ENCODE measurements at regions not wholly inside any gene's neighbourhood (a gene's known extent, or its start where the extent isn't known, plus 50 kb on each side); places are given as distances from the start of the nearest gene placed in this dataset.
"Not testable (repeated sequence)": the region's sequence is repeated elsewhere in the genome, so short reads cannot be mapped to it uniquely, and the experiment has no call there.

DNA sequence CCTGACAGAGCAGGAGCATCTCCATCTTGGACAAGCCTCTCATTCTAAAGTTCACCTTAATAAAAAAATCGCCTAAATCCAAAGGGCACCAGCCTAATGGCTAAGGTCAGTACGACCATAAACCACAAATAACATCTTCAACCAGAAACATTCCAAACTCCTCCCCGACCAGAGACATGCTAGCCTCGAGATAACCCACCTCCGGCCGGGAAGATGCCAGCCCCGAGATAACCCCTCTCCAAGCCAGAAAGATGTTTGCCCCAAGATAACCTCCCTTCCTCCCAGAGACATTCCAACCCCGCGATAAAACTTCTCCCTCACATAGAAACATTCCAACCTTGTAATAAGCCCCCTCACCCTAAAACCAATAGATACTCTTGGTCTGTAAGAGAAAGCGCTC lies 86.8 kb upstream of the PKP2 start:
- H3K9me3 ChIP-seq (replicated peaks in 1 of 11) = no peaks in the 10 kb centered on the region; a peak in 2 of 22 replicates
- TF ChIP-seq Cebpa-rat (IDR thresholded peaks at IDR 0.05) = no peak

DNA sequence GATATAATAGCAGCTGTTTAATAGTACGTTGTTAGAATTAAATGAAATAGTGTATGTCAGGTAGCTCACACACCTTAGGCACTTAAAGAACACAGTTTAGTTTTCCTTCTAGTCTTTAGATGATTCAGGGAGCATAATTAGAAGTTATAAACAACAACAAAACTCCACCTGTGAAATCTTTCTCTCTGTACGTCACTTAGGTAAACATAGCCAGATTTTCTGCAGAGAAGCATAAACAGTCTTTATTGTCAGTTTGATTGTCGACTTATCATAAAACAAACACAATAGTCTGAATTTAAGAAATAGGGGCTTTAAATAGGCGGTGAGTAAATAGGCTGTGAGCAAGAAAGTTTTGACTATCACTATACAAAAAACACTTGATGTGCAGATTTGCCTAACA lies 84.6 kb upstream of the PKP2 start:
- Histone ChIP-seq H4K20me1 (no peaks in the 10 kb centered on the region), H3K4me1 (no peaks in the 10 kb centered on the region; a peak in 1 of 20 replicates), H3K27ac (no peak overlapping the region), H3K4me2 (no peak overlapping the region), H3K9me3 (replicated peaks in 1 of 11) (no peaks in the 10 kb centered on the region; a peak in 2 of 22 replicates), H3K4me3 (no peak overlapping the region), H3K9ac (no peak overlapping the region), H3K36me3 (no peaks in the 10 kb centered on the region), H3K27me3 (no peaks in the 10 kb centered on the region)
- no peak for TF ChIP-seq Cebpa-rat (IDR thresholded peaks at IDR 0.05)

More for the DNA sequence above, 86.8 kb upstream of the PKP2 start:
- H3K4me2 ChIP-seq = no peak overlapping the region
- no peaks in the 10 kb centered on the region for H3K36me3 ChIP-seq
- H3K9ac ChIP-seq = no peak overlapping the region
- no peaks in the 10 kb centered on the region for H3K27me3 ChIP-seq
- H3K4me3 ChIP-seq = no peak overlapping the region
- H3K4me1 ChIP-seq = no peaks in the 10 kb centered on the region
- H3K27ac ChIP-seq = no peak overlapping the region
- H4K20me1 ChIP-seq = no peaks in the 10 kb centered on the region

DNA sequence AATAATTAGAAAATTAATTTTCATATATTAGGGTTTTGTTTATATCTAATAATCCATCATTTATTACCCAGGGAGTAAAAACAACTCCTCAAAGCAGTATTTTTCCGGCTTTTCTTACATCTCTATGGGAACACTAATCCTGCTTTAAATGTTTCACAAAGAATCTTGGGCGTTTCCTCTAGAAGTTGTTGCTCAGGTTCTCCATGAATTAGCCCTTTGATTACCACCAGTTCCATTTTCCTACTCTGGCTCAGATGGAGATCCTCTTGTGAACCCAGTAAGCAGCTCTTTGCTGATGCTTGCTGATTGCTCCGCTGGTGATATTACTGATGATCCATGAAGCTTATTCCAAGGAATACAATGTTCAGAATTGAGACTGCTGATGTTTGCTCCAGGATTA lies 78.5 kb upstream of the PKP2 start:
- no peak overlapping the region for H3K27ac ChIP-seq
- no peaks in the 10 kb centered on the region for H3K9me3 ChIP-seq (replicated peaks in 1 of 11)
- H4K20me1 ChIP-seq = no peaks in the 10 kb centered on the region
- H3K27me3 ChIP-seq = no peaks in the 10 kb centered on the region
- no peak for TF ChIP-seq Cebpa-rat (IDR thresholded peaks at IDR 0.05)
- no peak overlapping the region for H3K4me2 ChIP-seq
- no peak overlapping the region for H3K4me3 ChIP-seq
- H3K9ac ChIP-seq = no peak overlapping the region
- no peaks in the 10 kb centered on the region for H3K36me3 ChIP-seq
- H3K4me1 ChIP-seq = peaks cover 0 to 4% (median 0%) of the 10 kb centered on the region in 10 experiments; a peak in 3 of 20 replicates

DNA sequence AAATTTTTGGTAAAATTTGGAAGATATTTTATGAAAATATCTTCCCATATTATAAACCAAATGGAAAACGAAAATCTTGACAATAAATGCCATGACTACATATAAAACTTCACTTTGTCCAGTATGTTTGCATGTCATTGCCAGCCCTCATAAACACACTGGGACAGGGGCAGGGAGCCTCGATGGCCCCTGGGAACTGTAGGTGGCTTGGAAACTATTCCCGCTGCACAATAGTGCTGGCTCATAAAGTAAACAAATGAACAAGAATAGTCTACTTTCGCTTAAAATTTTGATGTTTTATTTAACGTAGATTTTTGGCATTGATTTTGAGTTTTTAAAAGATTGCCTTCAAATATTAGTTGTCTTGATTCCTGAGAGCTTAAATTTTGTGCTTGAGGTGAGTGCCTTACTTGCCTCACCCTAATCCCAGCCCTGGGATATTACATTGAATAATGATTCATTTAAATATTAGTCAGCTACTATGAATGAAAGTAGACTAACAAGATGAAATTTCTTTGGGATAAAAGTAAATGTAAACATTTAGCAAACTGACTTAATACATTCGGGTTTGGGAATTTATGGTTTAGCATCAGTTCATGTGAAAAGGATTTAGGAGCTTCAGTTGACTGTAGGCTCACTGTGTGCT lies 74.0 kb upstream of the PKP2 start:
- Histone ChIP-seq H3K4me1 (peaks cover 0 to 4% (median 0%) of the 10 kb centered on the region in 10 experiments; a peak in 2 of 20 replicates), H3K4me3 (no peak overlapping the region), H3K27ac (no peak overlapping the region), H4K20me1 (no peaks in the 10 kb centered on the region), H3K9me3 (replicated peaks in 1 of 11) (no peaks in the 10 kb centered on the region), H3K27me3 (no peaks in the 10 kb centered on the region), H3K9ac (no peak overlapping the region), H3K36me3 (no peaks in the 10 kb centered on the region), H3K4me2 (no peak overlapping the region)
- no peak for TF ChIP-seq Cebpa-rat (IDR thresholded peaks at IDR 0.05)

DNA sequence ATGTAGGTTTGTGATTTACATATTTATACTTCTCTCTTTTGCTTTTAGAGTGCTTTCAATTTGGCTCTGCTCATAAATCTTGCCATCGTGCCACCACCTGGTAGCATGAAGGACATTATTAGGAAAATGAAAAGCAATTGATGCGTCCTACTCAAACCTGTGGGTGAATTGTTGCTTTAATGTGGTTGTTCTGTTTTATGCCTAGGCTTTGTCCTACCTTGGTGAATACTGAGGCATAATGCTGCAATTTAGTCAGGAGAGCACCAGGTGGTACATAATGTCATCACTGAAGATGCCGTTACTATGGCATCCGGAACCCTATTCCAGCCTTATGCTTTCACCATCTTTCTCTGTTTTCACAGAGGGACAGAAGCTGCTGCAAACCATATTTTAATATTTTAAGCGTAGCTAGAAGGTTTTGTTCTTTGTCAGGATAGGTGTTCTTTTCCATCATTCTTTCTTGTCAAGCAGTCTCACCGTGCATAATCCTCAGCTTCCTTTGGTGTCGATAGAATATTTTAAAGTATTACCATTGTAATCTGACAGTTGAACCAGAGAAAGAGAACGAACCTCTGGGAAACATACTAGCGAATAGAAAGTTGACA lies 68.5 kb upstream of the PKP2 start:
- Histone ChIP-seq H3K9me3 (replicated peaks in 1 of 11) (no peaks in the 10 kb centered on the region), H3K9ac (no peak overlapping the region), H3K36me3 (no peaks in the 10 kb centered on the region), H4K20me1 (no peaks in the 10 kb centered on the region), H3K27me3 (no peaks in the 10 kb centered on the region), H3K4me3 (no peak overlapping the region), H3K4me2 (no peak overlapping the region), H3K27ac (no peak overlapping the region), H3K4me1 (no peaks in the 10 kb centered on the region)
- no peak for TF ChIP-seq Cebpa-rat (IDR thresholded peaks at IDR 0.05)

DNA sequence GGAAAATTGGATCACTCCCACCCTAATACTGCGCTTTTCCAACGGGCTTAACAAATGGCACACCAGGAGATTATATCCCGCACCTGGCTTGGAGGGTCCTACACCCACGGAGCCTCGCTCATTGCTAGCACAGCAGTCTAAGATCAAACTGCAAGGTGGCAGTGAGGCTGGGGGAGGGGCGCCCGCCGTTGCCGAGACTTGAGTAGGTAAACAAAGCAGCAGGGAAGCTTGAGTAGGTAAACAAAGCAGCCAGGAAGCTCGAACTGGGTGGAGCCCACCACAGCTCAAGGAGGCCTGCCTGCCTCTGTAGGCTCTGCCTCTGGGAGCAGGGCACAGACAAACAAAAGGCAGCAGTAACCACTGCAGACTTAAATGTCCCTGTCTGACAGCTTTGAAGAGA lies 59.8 kb upstream of the PKP2 start:
- not testable (repeated sequence) for H3K27ac ChIP-seq, H3K4me2 ChIP-seq, H3K36me3 ChIP-seq, H3K27me3 ChIP-seq, H4K20me1 ChIP-seq, H3K9ac ChIP-seq, H3K4me3 ChIP-seq, H3K4me1 ChIP-seq
- peaks cover 0 to 12% (median 7%) of the 10 kb centered on the region in 11 experiments; a peak in 8 of 22 replicates for H3K9me3 ChIP-seq (replicated peaks in 1 of 11)

DNA sequence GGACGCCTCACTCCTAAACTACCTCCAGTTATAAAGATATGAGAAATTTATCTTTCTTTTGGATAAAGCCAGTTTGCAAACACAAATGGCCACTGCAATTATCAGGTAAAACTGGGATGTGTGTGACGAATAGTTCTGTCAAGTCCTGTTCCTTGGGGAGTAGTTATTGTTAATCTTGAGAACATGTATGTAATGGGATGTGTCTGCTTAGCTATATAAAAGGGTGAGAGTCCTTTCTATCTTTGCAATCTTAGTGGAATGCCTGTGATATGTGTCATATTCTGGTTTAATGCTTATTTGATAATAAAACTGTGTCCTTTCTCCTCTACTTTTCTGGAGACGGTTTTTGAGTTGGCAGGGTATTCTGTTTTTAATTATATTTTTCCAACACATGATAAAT lies 56.1 kb upstream of the PKP2 start:
- H3K36me3 ChIP-seq = no peaks in the 10 kb centered on the region
- H4K20me1 ChIP-seq = no peaks in the 10 kb centered on the region
- H3K27me3 ChIP-seq = no peaks in the 10 kb centered on the region
- no peaks in the 10 kb centered on the region for H3K4me1 ChIP-seq
- peaks cover 0 to 12% (median 7%) of the 10 kb centered on the region in 11 experiments; a peak in 8 of 22 replicates for H3K9me3 ChIP-seq (replicated peaks in 1 of 11)
- TF ChIP-seq Cebpa-rat (IDR thresholded peaks at IDR 0.05) = no peak
- H3K4me3 ChIP-seq = no peak overlapping the region
- no peak overlapping the region for H3K9ac ChIP-seq
- H3K4me2 ChIP-seq = no peak overlapping the region
- H3K27ac ChIP-seq = no peak overlapping the region

DNA sequence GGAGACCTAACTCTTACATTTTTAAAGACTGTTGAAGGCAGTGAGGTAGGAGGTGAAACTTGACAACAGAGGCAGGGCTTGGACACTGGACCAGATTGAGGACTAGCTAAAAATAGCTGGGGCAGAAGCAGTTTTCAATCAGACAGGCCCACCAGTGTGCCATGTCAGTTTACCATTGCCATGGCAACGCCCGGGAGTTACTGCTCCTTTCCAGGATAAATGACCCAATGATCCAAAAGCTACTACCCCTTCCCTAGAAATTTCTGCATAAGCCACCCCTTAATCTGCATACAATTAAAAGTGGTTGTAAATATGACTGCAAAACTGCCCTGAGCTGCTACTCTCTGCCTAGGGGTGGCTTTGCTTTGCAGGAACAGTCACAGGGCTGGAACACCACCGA lies 53.2 kb upstream of the PKP2 start:
- Histone ChIP-seq H3K4me2 (no peak overlapping the region), H3K36me3 (no peaks in the 10 kb centered on the region), H3K27ac (no peak overlapping the region), H3K4me1 (no peaks in the 10 kb centered on the region), H3K9ac (no peak overlapping the region), H3K27me3 (no peaks in the 10 kb centered on the region), H4K20me1 (no peaks in the 10 kb centered on the region), H3K9me3 (replicated peaks in 1 of 11) (no peaks in the 10 kb centered on the region), H3K4me3 (no peak overlapping the region)
- TF ChIP-seq Cebpa-rat (IDR thresholded peaks at IDR 0.05) = no peak

DNA sequence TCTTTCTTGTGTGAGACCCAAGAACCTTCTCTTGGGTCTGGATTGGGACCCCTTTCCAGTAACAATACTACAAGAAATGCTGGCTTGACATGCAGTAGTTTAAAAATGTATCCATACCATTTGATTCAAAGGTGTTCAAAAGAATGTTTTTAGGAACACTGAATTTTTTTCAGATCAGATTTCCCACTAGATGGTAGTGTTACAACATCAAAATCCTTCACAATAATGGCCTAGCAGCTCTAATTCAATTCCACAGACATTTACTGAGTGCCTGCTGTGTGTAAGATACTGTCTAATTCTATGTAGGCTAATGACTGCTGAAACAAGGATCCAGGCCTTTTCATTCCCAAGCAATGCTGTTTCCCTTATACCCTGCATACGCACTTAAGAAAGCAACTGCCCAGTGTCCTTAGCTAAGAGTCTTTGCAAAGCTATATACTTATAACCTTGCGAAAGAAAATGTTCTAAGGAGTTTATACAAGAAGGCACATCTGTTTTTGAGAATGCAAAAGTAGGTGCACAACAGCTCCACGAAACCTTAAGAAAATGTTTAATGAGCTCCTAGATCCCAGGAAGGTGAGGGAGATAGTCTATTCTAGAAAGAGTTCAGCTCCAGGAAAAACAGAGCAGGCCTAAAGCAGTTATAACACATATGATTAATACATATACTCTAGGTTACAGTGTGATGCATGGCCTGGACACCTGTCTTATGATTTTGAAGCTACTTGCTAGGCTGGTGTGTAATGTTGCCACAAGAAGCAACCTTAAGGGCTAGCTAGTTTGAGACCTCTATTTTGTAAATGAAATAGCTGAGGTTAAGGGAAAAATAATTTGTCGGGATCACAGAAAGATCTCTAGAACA lies 50.9 kb upstream of the PKP2 start:
- Histone ChIP-seq H3K27ac (no peak overlapping the region), H3K9ac (no peak overlapping the region), H3K4me1 (no peaks in the 10 kb centered on the region), H3K27me3 (no peaks in the 10 kb centered on the region), H3K36me3 (no peaks in the 10 kb centered on the region), H4K20me1 (no peaks in the 10 kb centered on the region), H3K4me3 (no peak overlapping the region), H3K4me2 (no peak overlapping the region), H3K9me3 (replicated peaks in 1 of 11) (no peaks in the 10 kb centered on the region)
- TF ChIP-seq Cebpa-rat (IDR thresholded peaks at IDR 0.05) = no peak
